ENCODE measurements at regions not wholly inside any gene's neighbourhood (a gene's known extent, or its start where the extent isn't known, plus 50 kb on each side); places are given as distances from the start of the nearest gene placed in this dataset.

DNA sequence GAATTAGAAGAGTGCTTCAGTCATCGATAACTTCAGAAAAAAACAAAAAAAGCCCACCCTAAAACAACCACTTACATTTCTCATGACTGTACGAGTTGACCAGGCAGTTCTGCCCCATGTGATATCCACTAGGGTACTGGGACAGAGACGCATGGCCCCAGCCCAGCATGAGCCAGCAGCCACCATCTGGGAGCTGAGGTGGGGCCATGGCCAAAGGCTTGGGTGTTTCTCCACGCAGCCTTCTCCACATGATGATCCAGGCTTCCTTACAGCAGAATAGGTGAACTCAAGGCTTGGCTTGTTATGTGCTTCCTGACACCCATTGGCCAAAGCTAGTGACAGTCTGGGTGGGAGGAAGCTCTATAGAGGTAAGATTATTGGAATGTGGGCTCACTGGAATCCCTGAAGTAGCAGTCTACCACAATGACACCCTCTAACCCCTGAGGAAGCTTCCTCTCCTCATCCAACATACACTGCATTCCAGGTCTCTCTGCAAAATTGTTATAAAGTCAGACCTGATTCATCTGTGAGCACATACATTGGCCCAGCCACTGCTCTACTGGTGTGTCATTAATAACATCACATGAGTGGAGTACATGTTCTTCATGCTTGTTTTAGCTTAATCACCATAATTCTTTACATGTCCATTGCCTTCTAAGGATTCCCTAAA is 66.3 kb upstream of the NTPCR start:
- H3K4me1 Mint-ChIP-seq (ENCODE audit: low read depth) = no peaks in the 10 kb centered on the region
- Histone ChIP-seq H3K4me3 (ENCODE audit: low read length) (no peak overlapping the region), H3K9me3 (ENCODE audit: control insufficient read depth in 1 of 2, insufficient read depth in 1 of 2, low read length in 2 of 2) (peaks cover 0 to 3% of the 10 kb centered on the region in 2 experiments), H3K27me3 (ENCODE audit: control insufficient read depth in 1 of 2, insufficient read depth in 2 of 2, low read length in 2 of 2) (no peaks in the 10 kb centered on the region), H3K27ac (ENCODE audit: low read depth in 1 of 2, low read length in 2 of 2) (no peak overlapping the region), H3K36me3 (ENCODE audit: insufficient read depth, low read length) (no peaks in the 10 kb centered on the region), H3K4me1 (ENCODE audit: insufficient read depth, low read length) (no peaks in the 10 kb centered on the region)
- no peak for ATAC-seq (ENCODE audit: poor library complexity)
- intact Hi-C loops (cut with DNase I, micrococcal nuclease) = no loop called here
- no peak overlapping the region for H3K27ac Mint-ChIP-seq
- POLR2A ChIA-PET = no interaction called here
- CTCF ChIA-PET = no interaction called here
- H3K36me3 Mint-ChIP-seq (ENCODE audit: low read depth) = no peaks in the 10 kb centered on the region
- H3K4me3 Mint-ChIP-seq = no peak overlapping the region
- H3K9me3 Mint-ChIP-seq = no peaks in the 10 kb centered on the region
- no peak for DNase-seq
- no peak for TF ChIP-seq CTCF (IDR thresholded peaks at IDR 0.05)
- no peaks in the 10 kb centered on the region for H3K27me3 Mint-ChIP-seq

DNA sequence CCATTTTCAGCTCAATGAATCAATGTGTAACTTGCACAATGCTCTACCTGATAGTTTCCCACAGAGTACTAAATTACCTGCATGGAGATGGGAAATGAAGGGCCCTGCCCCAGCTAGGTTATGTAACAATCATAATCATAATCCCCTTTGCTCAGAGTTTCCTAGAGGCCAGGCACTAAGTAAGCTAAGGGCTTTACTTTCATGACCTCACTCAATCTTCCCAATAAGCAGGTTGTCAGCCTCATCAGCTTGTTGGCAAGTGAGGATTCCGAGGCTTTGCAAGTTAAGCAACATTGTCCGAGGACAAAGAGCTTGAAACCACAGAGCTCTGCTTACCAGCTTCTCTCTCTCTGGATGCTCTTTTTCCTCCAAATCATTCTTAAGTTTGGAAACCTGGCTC is 64.1 kb upstream of the NTPCR start:
- no peaks in the 10 kb centered on the region for H3K9me3 Mint-ChIP-seq
- CTCF ChIA-PET = no interaction called here
- Histone ChIP-seq H3K4me1 (ENCODE audit: insufficient read depth, low read length) (peaks cover 4% of the 10 kb centered on the region), H3K27me3 (ENCODE audit: control insufficient read depth in 1 of 2, insufficient read depth in 2 of 2, low read length in 2 of 2) (no peaks in the 10 kb centered on the region), H3K36me3 (ENCODE audit: insufficient read depth, low read length) (no peaks in the 10 kb centered on the region), H3K27ac (ENCODE audit: low read depth in 1 of 2, low read length in 2 of 2) (no peak overlapping the region), H3K9me3 (ENCODE audit: control insufficient read depth in 1 of 2, insufficient read depth in 1 of 2, low read length in 2 of 2) (peaks cover 0 to 3% of the 10 kb centered on the region in 2 experiments), H3K4me3 (ENCODE audit: low read length) (no peak overlapping the region)
- intact Hi-C loops (cut with DNase I, micrococcal nuclease) = no loop called here
- DNase-seq = no peak
- H3K27ac Mint-ChIP-seq = no peak overlapping the region
- H3K4me1 Mint-ChIP-seq (ENCODE audit: low read depth) = peaks cover 10% of the 10 kb centered on the region
- no peak for TF ChIP-seq CTCF (IDR thresholded peaks at IDR 0.05)
- ATAC-seq (ENCODE audit: poor library complexity) = no peak
- H3K4me3 Mint-ChIP-seq = no peak overlapping the region
- no peaks in the 10 kb centered on the region for H3K36me3 Mint-ChIP-seq (ENCODE audit: low read depth)
- POLR2A ChIA-PET = no interaction called here
- no peaks in the 10 kb centered on the region for H3K27me3 Mint-ChIP-seq

DNA sequence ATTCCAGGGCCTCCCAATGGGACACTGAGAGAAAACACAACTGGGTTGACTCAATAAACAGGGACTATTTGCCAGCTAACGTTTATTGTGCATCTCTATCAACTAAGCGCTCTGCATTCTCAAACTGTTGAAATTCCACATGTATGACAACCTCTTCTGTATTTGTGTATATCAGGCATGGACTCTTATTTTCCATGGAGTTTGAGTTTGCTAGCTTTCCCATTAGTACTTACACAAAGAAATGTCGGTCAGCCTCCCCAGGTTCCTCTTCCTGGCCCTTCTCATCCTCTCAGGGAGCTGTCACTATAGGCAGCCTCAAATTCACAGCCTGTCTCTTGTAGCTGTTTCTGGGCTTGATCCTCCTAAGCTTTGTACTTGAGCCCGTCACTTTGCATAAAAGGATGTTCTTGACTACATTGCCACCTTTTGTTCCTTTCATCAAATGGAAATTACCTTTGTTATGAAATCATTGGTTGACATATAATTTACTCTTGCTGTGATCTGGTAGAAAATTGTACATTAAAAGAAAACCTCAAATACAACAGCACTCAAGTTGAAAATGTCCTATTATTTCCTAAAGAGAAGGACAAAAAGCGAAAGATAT is 60.0 kb upstream of the NTPCR start:
- ChIA-PET CTCF (no interaction called here), POLR2A (interaction anchor here (1.5 kb wide), 1 partner anchor 33 kb away, joined by 4 read pairs; no protein-coding TSS in a partner anchor)
- H3K9me3 ChIP-seq (ENCODE audit: control insufficient read depth in 1 of 2, insufficient read depth in 1 of 2, low read length in 2 of 2) = no peaks in the 10 kb centered on the region
- H3K4me3 ChIP-seq (ENCODE audit: low read length) = no peak overlapping the region
- peaks cover 4% of the 10 kb centered on the region for H3K4me1 ChIP-seq (ENCODE audit: insufficient read depth, low read length)
- no peak overlapping the region for H3K4me3 Mint-ChIP-seq
- DNase-seq (no peak), ATAC-seq (ENCODE audit: poor library complexity) (no peak)
- no peak for TF ChIP-seq CTCF (IDR thresholded peaks at IDR 0.05)
- no peaks in the 10 kb centered on the region for H3K9me3 Mint-ChIP-seq
- H3K27me3 ChIP-seq (ENCODE audit: control insufficient read depth in 1 of 2, insufficient read depth in 2 of 2, low read length in 2 of 2) = no peaks in the 10 kb centered on the region
- intact Hi-C loops (cut with DNase I, micrococcal nuclease) = no loop called here
- H3K36me3 Mint-ChIP-seq (ENCODE audit: low read depth) = no peaks in the 10 kb centered on the region
- no peak overlapping the region for H3K27ac ChIP-seq (ENCODE audit: low read depth in 1 of 2, low read length in 2 of 2)
- H3K27me3 Mint-ChIP-seq = no peaks in the 10 kb centered on the region
- H3K36me3 ChIP-seq (ENCODE audit: insufficient read depth, low read length) = no peaks in the 10 kb centered on the region
- H3K27ac Mint-ChIP-seq = no peak overlapping the region
- peaks cover 14% of the 10 kb centered on the region for H3K4me1 Mint-ChIP-seq (ENCODE audit: low read depth)
